Body of pancreas (tissue), 4 donors: ENCODE measurements at regions not wholly inside any gene's neighbourhood (a gene's known extent, or its start where the extent isn't known, plus 50 kb on each side); places are given as distances from the start of the nearest gene placed in this dataset.

Experiments used
- ATAC-seq: fragments of 150-250 bp; one replicate; pipeline ENCODE4 v1.9.1; 2016
- DNase-seq, 4 donors: peaks; one replicate each; pipeline ENCODE4 v3.0.0-alpha.2; 2019
- H3K27ac ChIP-seq, 4 donors: fragments of 200-600 bp; sonication (generic); 1 replicate in 3 of 4; 2 replicates in 1 of 4; pipeline versions ENCODE4 v1.5.1 to v1.6.1; 2016 to 2019; ENCODE audit warnings: mild to moderate bottlenecking in 1 of 4, mixed read lengths in 1 of 4, moderate library complexity in 1 of 4
- H3K27me3 ChIP-seq, 2 donors: fragments of 200-600 bp; sonication (generic); one replicate each; pipeline ENCODE4 v1.6.0; 2016; ENCODE audit warnings: mild to moderate bottlenecking in 1 of 2
- H3K36me3 ChIP-seq, 2 donors: fragments of 200-600 bp; sonication (generic); replicated peaks in 1 of 2; 2 replicates each; pipeline ENCODE4 v1.5.1; 2016; ENCODE audit warnings: low read depth in 2 of 2; ENCODE audit not compliant: insufficient read depth in 1 of 2
- H3K4me1 ChIP-seq: fragments of 200-600 bp; sonication (generic); one replicate; pipeline ENCODE4 v1.6.0; 2016
- H3K4me3 ChIP-seq, 2 donors: fragments of 200-600 bp; sonication (generic); 1 replicate in 1 of 2; 2 replicates in 1 of 2; pipeline ENCODE4 v1.5.1; 2016 to 2019
- H3K9me3 ChIP-seq, 3 donors: fragments of 200-600 bp; sonication (generic); 1 replicate in 2 of 3; 2 replicates in 1 of 3; pipeline ENCODE4 v1.5.1; 2016
- CTCF ChIP-seq, 7 experiments: fragments of 450-650 bp in 4 of 7; fragments of 200-600 bp in 3 of 7; sonication (generic) in 3 of 7; IDR thresholded peaks; one replicate each; pipeline ENCODE4 v1.5.1; 2016 to 2019; ENCODE audit warnings: antibody characterized with exemption in 7 of 7
- POLR2A ChIP-seq, 3 donors: fragments of 450-650 bp; IDR thresholded peaks; one replicate each; pipeline ENCODE4 v1.6.1; 2016; ENCODE audit warnings: antibody characterized with exemption in 3 of 3, mild to moderate bottlenecking in 2 of 3
- WGBS, 2 donors: methylation state at CpG; one replicate each; pipeline ENCODE4 v1.1.5; 2017; 5-methylcytosine and 5-hydroxymethylcytosine counted together
- intact Hi-C: fragments of 100-400 bp; cut with DNase I; formaldehyde crosslinking; loops from one replicate; pipeline ENCODE4 v1.15.1; 2023

GRCh38 chr9:109953300-109953699, 173.3 kb downstream of the PALM2AKAP2 start:
- WGBS, 2 donors = 68 to 80% methylated on average over 5 of the region's 5 CpGs
- H3K9me3 ChIP-seq = no peaks in the 10 kb centered on the region
- H3K4me3 ChIP-seq = no peak overlapping the region
- intact Hi-C loops = no loop called here
- no peaks in the 10 kb centered on the region for H3K36me3 ChIP-seq
- no peak overlapping the region for H3K27ac ChIP-seq
- no peaks in the 10 kb centered on the region for H3K4me1 ChIP-seq
- H3K27me3 ChIP-seq = no peaks in the 10 kb centered on the region
- TF ChIP-seq CTCF (IDR thresholded peaks at IDR 0.05) (no peak), POLR2A (IDR thresholded peaks at IDR 0.05) (no peak)
- no peak for DNase-seq
- no peak for ATAC-seq

GRCh38 chr9:109953813-109954497, 174.0 kb downstream of the PALM2AKAP2 start:
- ATAC-seq (no peak), DNase-seq (no peak)
- intact Hi-C loops = no loop called here
- Histone ChIP-seq H3K4me1 (no peaks in the 10 kb centered on the region), H3K36me3 (no peaks in the 10 kb centered on the region), H3K27ac (no peak overlapping the region), H3K9me3 (no peaks in the 10 kb centered on the region), H3K4me3 (no peak overlapping the region), H3K27me3 (no peaks in the 10 kb centered on the region)
- TF ChIP-seq POLR2A (IDR thresholded peaks at IDR 0.05) = no peak
- no peak for TF ChIP-seq CTCF (IDR thresholded peaks at IDR 0.05)
- WGBS, 2 donors = 90% methylated on average over 3 of the region's 3 CpGs

GRCh38 chr9:109956717-109957440, 176.9 kb downstream of the PALM2AKAP2 start:
- Histone ChIP-seq H3K9me3 (no peaks in the 10 kb centered on the region), H3K4me3 (no peak overlapping the region), H3K27me3 (no peaks in the 10 kb centered on the region), H3K27ac (no peak overlapping the region), H3K36me3 (no peaks in the 10 kb centered on the region), H3K4me1 (no peaks in the 10 kb centered on the region)
- TF ChIP-seq CTCF (IDR thresholded peaks at IDR 0.05) (no peak), POLR2A (IDR thresholded peaks at IDR 0.05) (no peak)
- intact Hi-C loops = no loop called here
- DNase-seq = no peak
- 27 to 28% methylated on average over 9 of the region's 9 CpGs for WGBS, 2 donors
- ATAC-seq = no peak

GRCh38 chr9:109959679-109960078, 179.7 kb downstream of the PALM2AKAP2 start:
- H3K9me3 ChIP-seq = no peaks in the 10 kb centered on the region
- ATAC-seq (no peak), DNase-seq (no peak)
- no peaks in the 10 kb centered on the region for H3K27me3 ChIP-seq
- TF ChIP-seq CTCF (IDR thresholded peaks at IDR 0.05) (no peak), POLR2A (IDR thresholded peaks at IDR 0.05) (no peak)
- 78 to 89% methylated on average over 4 of the region's 4 CpGs for WGBS, 2 donors
- H3K4me3 ChIP-seq = no peak overlapping the region
- no peaks in the 10 kb centered on the region for H3K36me3 ChIP-seq
- intact Hi-C loops = no loop called here
- no peaks in the 10 kb centered on the region for H3K4me1 ChIP-seq
- H3K27ac ChIP-seq = no peak overlapping the region
